GM21423 (cell line): ENCODE measurements at regions not wholly inside any gene's neighbourhood (a gene's known extent, or its start where the extent isn't known, plus 50 kb on each side); places are given as distances from the start of the nearest gene placed in this dataset.
"Not testable (repeated sequence)": the region's sequence is repeated elsewhere in the genome, so short reads cannot be mapped to it uniquely, and the experiment has no call there.

Source experiments
- ATAC-seq: cut with Tn5 transposase; IDR thresholded peaks from one replicate; pipeline ENCODE4 v1.9.1; 2021; ENCODE audit warnings: mild to moderate bottlenecking, moderate library complexity; ENCODE audit not compliant: unreplicated experiment

DNA sequence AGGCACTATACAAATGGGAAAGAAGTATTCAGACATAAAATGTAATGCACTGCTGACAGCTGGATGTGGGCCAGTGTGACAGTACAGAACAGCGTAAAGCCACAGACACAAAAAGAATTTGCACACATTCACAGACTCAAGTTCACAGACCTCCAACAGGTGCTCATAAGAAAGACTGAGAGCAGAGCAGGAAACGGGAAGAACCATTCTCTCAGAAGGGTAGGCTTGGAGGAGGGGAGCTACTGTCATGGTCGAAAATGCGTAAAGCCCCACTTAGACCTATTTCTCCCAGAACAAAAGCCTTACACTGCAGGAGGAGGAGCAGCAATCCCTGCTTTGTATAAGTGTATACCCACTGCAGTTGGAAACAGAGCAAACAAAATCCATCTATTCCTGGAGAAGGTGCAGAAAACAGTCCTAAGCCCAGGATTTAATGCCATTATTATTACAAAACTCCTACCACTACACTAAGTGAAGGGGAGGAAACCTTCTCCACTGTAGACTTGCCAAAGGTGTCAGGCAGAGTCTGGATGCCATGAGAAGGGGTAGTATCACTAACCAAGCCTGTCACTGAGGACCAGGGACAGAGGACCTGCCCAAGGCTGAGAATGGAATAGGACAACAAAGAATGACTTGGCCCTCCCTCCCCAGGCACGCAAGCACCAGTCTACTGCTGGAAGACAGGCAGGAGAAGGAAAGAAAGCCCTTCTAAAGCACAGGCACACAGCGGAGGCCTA lies 103.0 kb upstream of the FAM25C start:
- ATAC-seq, result not testable (repeated sequence)

GRCh38 chr10:48098854-48099253 lies 99.3 kb upstream of the FAM25C start:
- not testable (repeated sequence) for ATAC-seq

DNA sequence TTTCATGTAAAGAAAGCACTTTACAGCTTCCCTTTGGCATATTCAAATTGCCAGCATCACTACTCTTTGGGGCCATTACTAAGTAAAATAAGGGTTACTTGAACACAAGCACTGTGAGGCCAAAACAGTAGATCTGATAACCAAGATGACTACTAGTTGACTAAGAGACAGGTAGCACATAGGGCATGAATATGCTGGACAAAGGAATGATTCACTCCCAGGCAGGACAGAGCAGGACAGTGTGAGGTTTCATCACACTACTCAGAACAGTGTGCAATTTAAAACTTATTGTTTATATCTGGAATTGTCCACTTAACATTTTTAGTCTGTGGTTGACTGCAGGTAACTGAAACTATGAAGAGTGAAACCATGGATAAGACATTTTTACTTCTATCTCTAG lies 91.1 kb upstream of the FAM25C start:
- not testable (repeated sequence) for ATAC-seq

DNA sequence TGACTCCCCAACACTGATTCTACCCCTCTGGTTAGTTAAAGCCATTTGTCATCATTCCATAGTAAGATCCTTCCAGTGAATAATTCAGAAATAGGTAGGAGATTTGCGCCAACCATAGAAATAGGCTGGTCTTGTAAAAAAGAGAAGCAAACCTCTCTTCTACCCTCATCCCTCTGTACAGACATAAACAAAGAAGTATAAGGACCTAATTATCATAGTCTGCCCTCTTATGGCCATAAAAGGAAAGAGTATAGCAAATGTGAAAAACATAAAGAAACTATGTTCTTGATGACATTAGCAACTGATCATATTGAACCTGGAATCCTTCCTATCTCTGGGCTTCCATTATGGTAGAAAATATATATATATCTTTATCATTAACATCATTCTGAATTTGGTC lies 88.5 kb upstream of the FAM25C start:
- ATAC-seq, result not testable (repeated sequence)

GRCh38 chr10:48084446-48084845 lies 84.9 kb upstream of the FAM25C start:
- ATAC-seq, result not testable (repeated sequence)

DNA sequence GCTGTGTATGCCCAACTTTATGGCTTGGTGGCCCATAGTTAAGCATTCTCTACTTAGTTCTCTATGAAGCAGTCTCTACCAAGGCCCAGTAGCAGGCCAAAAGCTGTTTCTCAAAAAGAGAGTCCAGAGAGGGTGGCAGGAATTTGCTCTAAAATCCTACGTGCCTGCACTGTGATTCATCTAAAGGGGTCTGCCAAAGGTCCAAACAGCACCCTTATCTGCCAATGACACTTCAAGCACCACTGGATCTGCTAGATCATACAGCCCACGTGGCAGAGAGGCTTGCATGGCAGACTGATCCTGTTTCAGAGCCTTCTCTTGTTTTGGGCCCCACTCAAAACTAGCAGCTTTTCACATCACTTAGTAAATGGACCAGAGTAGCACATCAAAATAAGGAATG lies 71.6 kb upstream of the FAM25C start:
- ATAC-seq, result not testable (repeated sequence)

DNA sequence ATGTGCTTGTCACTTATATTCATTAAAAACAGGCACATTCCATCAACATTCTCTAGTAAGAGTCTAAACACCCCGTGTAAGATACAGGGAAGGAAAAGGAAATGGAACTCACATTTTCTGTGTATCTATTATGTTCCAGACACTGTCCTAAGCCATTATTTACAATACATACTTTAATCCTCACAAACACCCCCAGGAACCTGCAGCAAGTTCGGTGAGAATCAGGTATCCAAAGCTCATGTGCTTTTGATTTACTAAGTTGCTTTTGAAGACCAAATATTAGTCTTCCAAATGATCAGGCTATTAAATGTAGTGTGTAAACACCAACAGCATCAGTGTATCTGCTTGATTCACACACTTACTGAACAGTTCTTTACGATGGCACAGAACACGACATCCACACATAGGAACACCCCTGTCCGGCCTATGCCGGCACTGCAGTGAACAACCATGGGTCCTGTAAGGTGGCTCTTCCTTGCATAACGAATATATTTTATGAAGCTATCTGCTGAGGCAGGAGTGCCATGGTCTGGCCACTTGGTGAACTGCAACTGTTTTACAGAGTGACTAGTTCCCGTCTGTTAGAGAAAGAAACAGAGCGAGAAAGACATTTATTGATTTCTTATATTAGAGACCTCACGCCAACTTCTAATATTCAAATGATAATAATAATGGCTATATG lies 64.5 kb upstream of the FAM25C start:
- ATAC-seq, result peak; percentile 64

DNA sequence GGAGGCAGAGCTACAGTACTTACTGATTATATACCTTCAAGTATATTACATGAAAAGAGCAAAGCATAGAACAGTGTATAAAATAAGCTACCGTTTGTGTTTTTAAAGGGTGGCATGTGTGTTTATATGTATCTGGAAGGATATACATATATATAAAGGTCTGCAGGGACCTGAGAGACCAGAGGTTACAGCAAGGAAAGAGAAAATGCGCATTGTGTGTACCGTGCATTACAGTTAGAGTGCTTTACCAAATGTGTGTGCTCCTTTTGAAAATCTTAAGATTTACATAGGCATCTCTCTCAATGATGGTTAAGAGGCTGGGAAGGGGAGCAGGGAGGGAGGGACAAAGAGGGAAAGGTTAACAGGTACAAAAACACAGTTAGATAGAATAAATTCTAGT lies 55.8 kb upstream of the FAM25C start:
- not testable (repeated sequence) for ATAC-seq
